HEK293 (cell line): ENCODE measurements at regions not wholly inside any gene's neighbourhood (a gene's known extent, or its start where the extent isn't known, plus 50 kb on each side); places are given as distances from the start of the nearest gene placed in this dataset.

ENCODE experiments used
- CTCF ChIA-PET: fragments of 350-600 bp; formaldehyde crosslinking; extraction: SDS; loops from one replicate; lab custom pipeline; 2021; ENCODE audit warnings: antibody characterized with exemption; lab: Yijun Ruan, JAX
- POLR2A ChIA-PET: fragments of 300-600 bp; formaldehyde crosslinking; extraction: SDS; loops from one replicate; lab custom pipeline; 2020; ENCODE audit warnings: antibody characterized with exemption, inconsistent platforms; lab: Yijun Ruan, JAX
- H3K27ac ChIP-seq: fragments of 200-500 bp; sonication (Bioruptor generic); 2 replicates; pipeline ENCODE4 v1.5.1; 2014; ENCODE audit warnings: low read depth, low read length, control low read depth, inconsistent platforms; ENCODE audit errors: extremely low read depth
- H3K36me3 ChIP-seq, 2 experiments: fragments of 200-500 bp in 1 of 2; sonication (Bioruptor generic) in 1 of 2; 1 replicate in 1 of 2; 2 replicates in 1 of 2; pipeline ENCODE4 v1.5.1; 2014 to 2017; ENCODE audit warnings: inconsistent platforms in 2 of 2, low read length in 2 of 2; ENCODE audit not compliant: control insufficient read depth in 2 of 2, insufficient read depth in 1 of 2
- H3K4me1 ChIP-seq: fragments of 200-500 bp; sonication (Bioruptor generic); 2 replicates; pipeline ENCODE4 v1.5.1; 2014; ENCODE audit warnings: mild to moderate bottlenecking, low read length, inconsistent platforms; ENCODE audit not compliant: control insufficient read depth, insufficient read depth
- H3K4me3 ChIP-seq: 2 replicates; pipeline ENCODE4 v1.5.1; 2011; ENCODE audit warnings: low read depth, mild to moderate bottlenecking, control low read depth, low read length, moderate library complexity
- H3K9me3 ChIP-seq: fragments of 200-500 bp; sonication (Bioruptor generic); 2 replicates; pipeline ENCODE4 v1.5.1; 2014; ENCODE audit warnings: low read depth, low read length, inconsistent platforms; ENCODE audit not compliant: control insufficient read depth, insufficient read depth
- KLF16 ChIP-seq: fragments of 450-650 bp; formaldehyde crosslinking; IDR thresholded peaks from 2 replicates; pipeline ENCODE4 v1.5.1; 2017; ENCODE audit warnings: missing biosample characterization, missing genetic modification characterization
- PRDM2 ChIP-seq: fragments of 450-650 bp; formaldehyde crosslinking; IDR thresholded peaks from 2 replicates; pipeline ENCODE4 v1.5.1; 2016; ENCODE audit warnings: missing biosample characterization, missing genetic modification characterization, borderline replicate concordance
- SCRT2 ChIP-seq: fragments of 450-650 bp; formaldehyde crosslinking; IDR thresholded peaks from 2 replicates; pipeline ENCODE4 v1.5.1; 2016; ENCODE audit warnings: missing biosample characterization, missing genetic modification characterization
- SP2 ChIP-seq: fragments of 450-650 bp; formaldehyde crosslinking; IDR thresholded peaks from 2 replicates; pipeline ENCODE4 v1.5.1; 2016; ENCODE audit warnings: missing biosample characterization, missing genetic modification characterization
- YY2 ChIP-seq: fragments of 450-650 bp; formaldehyde crosslinking; IDR thresholded peaks from 2 replicates; pipeline ENCODE4 v1.5.1; 2016; ENCODE audit warnings: missing biosample characterization, missing genetic modification characterization
- ZBTB17 ChIP-seq: fragments of 450-650 bp; formaldehyde crosslinking; IDR thresholded peaks from 2 replicates; pipeline ENCODE4 v1.5.1; 2016; ENCODE audit warnings: missing biosample characterization, missing genetic modification characterization
- ZBTB44 ChIP-seq: fragments of 450-650 bp; IDR thresholded peaks from 2 replicates; pipeline ENCODE4 v1.5.1; 2018; ENCODE audit warnings: missing biosample characterization, mild to moderate bottlenecking, missing genetic modification characterization
- ZBTB7A ChIP-seq: fragments of 450-650 bp; formaldehyde crosslinking; IDR thresholded peaks from 2 replicates; pipeline ENCODE4 v1.5.1; 2016; ENCODE audit warnings: low read depth, missing biosample characterization, missing genetic modification characterization
- ZFP3 ChIP-seq: fragments of 450-650 bp; formaldehyde crosslinking; IDR thresholded peaks from 2 replicates; pipeline ENCODE4 v1.5.1; 2016; ENCODE audit warnings: low read depth, missing biosample characterization, missing genetic modification characterization
- ZNF266 ChIP-seq: fragments of 450-650 bp; formaldehyde crosslinking; IDR thresholded peaks from 2 replicates; pipeline ENCODE4 v1.5.1; 2016; ENCODE audit warnings: missing biosample characterization, missing genetic modification characterization, low read depth
- ZNF366 ChIP-seq: fragments of 450-650 bp; formaldehyde crosslinking; conservative IDR thresholded peaks from 2 replicates; pipeline ENCODE4 v1.5.1; 2016; ENCODE audit warnings: missing biosample characterization, missing genetic modification characterization
- ZNF423 ChIP-seq: fragments of 450-650 bp; formaldehyde crosslinking; IDR thresholded peaks from 2 replicates; pipeline ENCODE4 v1.5.1; 2016; ENCODE audit warnings: missing biosample characterization, missing genetic modification characterization
- ZNF48 ChIP-seq: fragments of 450-650 bp; formaldehyde crosslinking; IDR thresholded peaks from 2 replicates; pipeline ENCODE4 v1.5.1; 2016; ENCODE audit warnings: missing biosample characterization, missing genetic modification characterization
- ZNF571 ChIP-seq: fragments of 450-650 bp; formaldehyde crosslinking; IDR thresholded peaks from 2 replicates; pipeline ENCODE4 v1.5.0; 2017; ENCODE audit warnings: missing biosample characterization, missing genetic modification characterization
- ZNF837 ChIP-seq: fragments of 450-650 bp; formaldehyde crosslinking; IDR thresholded peaks from 2 replicates; pipeline ENCODE4 v1.5.1; 2016; ENCODE audit warnings: missing biosample characterization, missing genetic modification characterization
- ZSCAN30 ChIP-seq: fragments of 450-650 bp; IDR thresholded peaks from 2 replicates; pipeline ENCODE4 v1.5.1; 2018; ENCODE audit warnings: missing biosample characterization, mild to moderate bottlenecking, missing genetic modification characterization, moderate library complexity

- TF ChIP-seq PRDM2 (tag by site-specific recombination) (no peak), ZNF366 (no peak), ZSCAN30 (tag by site-specific recombination) (no peak), ZFP3 (tag by site-specific recombination) (no peak), ZNF266 (tag by site-specific recombination) (no peak), ZBTB7A (no peak), KLF16 (no peak), ZNF48 (tag by site-specific recombination) (no peak), YY2 (tag by site-specific recombination) (no peak), ZNF837 (tag by site-specific recombination) (no peak), ZNF571 (no peak), SP2 (tag by site-specific recombination) (no peak)
Observed at GRCh38 chr6:158256746-158257424, 55.4 kb upstream of the TULP4 start (continued).

GRCh38 chr6:158257425-158257759 is 54.9 kb upstream of the TULP4 start:
- CTCF ChIA-PET, result no interaction called here
- H3K27ac ChIP-seq, result no peak overlapping the region
- no peak overlapping the region for H3K4me3 ChIP-seq
- H3K36me3 ChIP-seq, result no peaks in the 10 kb centered on the region
- H3K9me3 ChIP-seq, result no peaks in the 10 kb centered on the region
- TF ChIP-seq ZBTB17 (tag by site-specific recombination), result 0 out of 2 replicates have a peak, but pooled peaks have one; percentile 25
- TF ChIP-seq ZBTB44 (tag by site-specific recombination), result no peak
- TF ChIP-seq, all 188 proteins: peak for 1
- H3K4me1 ChIP-seq, result no peaks in the 10 kb centered on the region
- POLR2A ChIA-PET, result no interaction called here

GRCh38 chr6:158257781-158258180 is 54.5 kb upstream of the TULP4 start:
- POLR2A ChIA-PET, result no interaction called here
- Histone ChIP-seq H3K4me1 (no peaks in the 10 kb centered on the region), H3K4me3 (no peak overlapping the region), H3K27ac (no peak overlapping the region), H3K36me3 (peaks cover 0 to 4% of the 10 kb centered on the region in 2 experiments; a peak in 1 of 3 replicates), H3K9me3 (no peaks in the 10 kb centered on the region)
- CTCF ChIA-PET, result interaction anchor here (0.7 to 0.9 kb wide), 2 partner anchors 36 to 337 kb away, joined by 3 read pairs; no protein-coding TSS in a partner anchor
- TF ChIP-seq SCRT2 (tag by site-specific recombination) (0 out of 2 replicates have a peak, but pooled peaks have one; percentile 11), ZNF423 (no peak)
- TF ChIP-seq, all 188 proteins: peak for 1
